HEK293T (cell line): ENCODE measurements at regions not wholly inside any gene's neighbourhood (a gene's known extent, or its start where the extent isn't known, plus 50 kb on each side); places are given as distances from the start of the nearest gene placed in this dataset.

ENCODE experiments used
- CTCF ChIA-PET: fragments of 350-600 bp; formaldehyde crosslinking; extraction: SDS; loops from one replicate; lab custom pipeline; 2021; ENCODE audit warnings: antibody characterized with exemption, inconsistent platforms; lab: Yijun Ruan, JAX
- POLR2A ChIA-PET: fragments of 350-600 bp; formaldehyde crosslinking; extraction: SDS; loops from one replicate; lab custom pipeline; 2020; ENCODE audit warnings: antibody characterized with exemption, inconsistent platforms; lab: Yijun Ruan, JAX
- DNase-seq: peaks from one replicate; pipeline ENCODE4 v3.0.0; 2012; ENCODE audit warnings: mixed read lengths; ENCODE audit errors: extremely low spot score
- ARNT ChIP-seq: fragments of 450-650 bp; IDR thresholded peaks from 2 replicates; pipeline ENCODE4 v1.6.1; 2017; ENCODE audit warnings: mild to moderate bottlenecking
- BHLHE40 ChIP-seq: fragments of 450-650 bp; IDR thresholded peaks from 2 replicates; pipeline ENCODE4 v1.6.1; 2016; ENCODE audit warnings: mild to moderate bottlenecking, moderate library complexity, borderline replicate concordance
- CTBP1 ChIP-seq: fragments of 450-650 bp; IDR thresholded peaks from 2 replicates; pipeline ENCODE4 v1.6.1; 2016; ENCODE audit warnings: borderline replicate concordance
- ELF4 ChIP-seq: fragments of 450-650 bp; IDR thresholded peaks from 2 replicates; pipeline ENCODE4 v1.6.1; 2017; ENCODE audit warnings: antibody characterized with exemption
- FOXA1 ChIP-seq: fragments of 450-650 bp; IDR thresholded peaks from 2 replicates; pipeline ENCODE4 v1.6.1; 2016; ENCODE audit warnings: mild to moderate bottlenecking
- FOXK2 ChIP-seq: fragments of 450-650 bp; IDR thresholded peaks from 2 replicates; pipeline ENCODE4 v1.6.1; 2016; ENCODE audit warnings: mild to moderate bottlenecking
- FOXM1 ChIP-seq: fragments of 450-650 bp; IDR thresholded peaks from 2 replicates; pipeline ENCODE4 v1.6.1; 2017; ENCODE audit warnings: mild to moderate bottlenecking, borderline replicate concordance
- HDGF ChIP-seq: fragments of 450-650 bp; IDR thresholded peaks from 2 replicates; pipeline ENCODE4 v1.6.1; 2017; ENCODE audit warnings: antibody characterized with exemption, borderline replicate concordance
- L3MBTL2 ChIP-seq: fragments of 450-650 bp; conservative IDR thresholded peaks from 2 replicates; pipeline ENCODE4 v1.6.1; 2016; ENCODE audit warnings: mild to moderate bottlenecking
- LEF1 ChIP-seq: fragments of 450-650 bp; IDR thresholded peaks from 2 replicates; pipeline ENCODE4 v1.6.1; 2017; ENCODE audit warnings: mild to moderate bottlenecking, borderline replicate concordance
- NFRKB ChIP-seq: fragments of 450-650 bp; IDR thresholded peaks from 2 replicates; pipeline ENCODE4 v1.6.1; 2016; ENCODE audit warnings: mild to moderate bottlenecking, moderate library complexity
- SP1 ChIP-seq: fragments of 450-650 bp; IDR thresholded peaks from 2 replicates; pipeline ENCODE4 v1.6.1; 2017
- SUZ12 ChIP-seq: fragments of 450-650 bp; IDR thresholded peaks from 2 replicates; pipeline ENCODE4 v1.6.1; 2016; ENCODE audit warnings: mild to moderate bottlenecking
- TARDBP ChIP-seq: fragments of 450-650 bp; IDR thresholded peaks from 2 replicates; pipeline ENCODE4 v1.6.1; 2016
- ZNF384 ChIP-seq: fragments of 450-650 bp; IDR thresholded peaks from 2 replicates; pipeline ENCODE4 v1.6.1; 2016
- TF ChIP-seq, protein P1 (sequence below): fragments of 450-650 bp; IDR thresholded peaks from 2 replicates; pipeline ENCODE4 v1.6.1; 2016

GRCh38 chr1:175857756-175858155, 114.4 kb upstream of the TNR start:
- no peak for DNase-seq
- TF ChIP-seq SP1, result no peak
- no peak for TF ChIP-seq ARNT
- no peak for TF ChIP-seq LEF1
- no peak for TF ChIP-seq ZNF384
- TF ChIP-seq, protein P1, sequence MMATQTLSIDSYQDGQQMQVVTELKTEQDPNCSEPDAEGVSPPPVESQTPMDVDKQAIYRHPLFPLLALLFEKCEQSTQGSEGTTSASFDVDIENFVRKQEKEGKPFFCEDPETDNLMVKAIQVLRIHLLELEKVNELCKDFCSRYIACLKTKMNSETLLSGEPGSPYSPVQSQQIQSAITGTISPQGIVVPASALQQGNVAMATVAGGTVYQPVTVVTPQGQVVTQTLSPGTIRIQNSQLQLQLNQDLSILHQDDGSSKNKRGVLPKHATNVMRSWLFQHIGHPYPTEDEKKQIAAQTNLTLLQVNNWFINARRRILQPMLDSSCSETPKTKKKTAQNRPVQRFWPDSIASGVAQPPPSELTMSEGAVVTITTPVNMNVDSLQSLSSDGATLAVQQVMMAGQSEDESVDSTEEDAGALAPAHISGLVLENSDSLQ, result no peak
- TF ChIP-seq ELF4, result no peak
- no peak for TF ChIP-seq L3MBTL2
- no peak for TF ChIP-seq SUZ12
- TF ChIP-seq FOXM1, result no peak
- TF ChIP-seq BHLHE40, result no peak
- no peak for TF ChIP-seq FOXA1
- TF ChIP-seq CTBP1, result no peak
- TF ChIP-seq TARDBP, result no peak
- TF ChIP-seq HDGF, result no peak
- TF ChIP-seq NFRKB, result no peak
- no peak for TF ChIP-seq FOXK2
- POLR2A ChIA-PET, result no interaction called here
- CTCF ChIA-PET, result interaction anchor here (0.6 to 1.1 kb wide), 4 partner anchors 11 to 615 kb away, joined by 3 to 4 read pairs (median 4); no protein-coding TSS in a partner anchor

DNA sequence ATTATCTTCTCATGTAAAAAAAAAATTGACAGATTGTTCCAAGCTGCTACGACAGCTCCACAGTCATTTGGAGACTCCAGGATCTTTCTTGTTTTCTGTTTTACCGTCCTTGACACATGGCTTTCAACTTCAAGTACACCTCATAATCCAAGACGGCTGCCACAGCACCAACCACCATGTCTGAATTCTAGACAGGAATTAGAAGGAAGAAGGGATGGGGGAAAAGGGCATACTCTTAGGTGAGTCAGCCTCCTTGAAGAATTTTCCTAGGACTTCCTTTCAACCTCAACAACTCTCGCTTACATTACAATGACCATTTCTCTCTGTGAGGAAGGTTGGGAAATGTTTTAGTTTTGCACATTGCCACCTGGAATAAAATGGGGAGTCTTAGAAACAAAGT, 110.3 kb upstream of the TNR start:
- TF ChIP-seq NFRKB (no peak), FOXA1 (no peak), CTBP1 (no peak), SUZ12 (no peak), L3MBTL2 (no peak), TARDBP (no peak), ELF4 (no peak), FOXK2 (no peak), HDGF (no peak), LEF1 (no peak), ARNT (no peak)
- TF ChIP-seq, protein P1, result no peak
- ChIA-PET CTCF (no interaction called here), POLR2A (no interaction called here)
- DNase-seq, result no peak

- CTCF ChIA-PET, result interaction anchor here (0.6 kb wide), 2 partner anchors 8 to 60 kb away, joined by 4 to 9 read pairs; no protein-coding TSS in a partner anchor
- POLR2A ChIA-PET, result interaction anchor here (0.7 kb wide), 1 partner anchor 201 kb away, joined by 3 read pairs; no protein-coding TSS in a partner anchor
- DNase-seq, result no peak
- TF ChIP-seq HDGF (no peak), CTBP1 (no peak), SUZ12 (no peak)
Observed at GRCh38 chr1:175851749-175852148, 108.4 kb upstream of the TNR start.

GRCh38 chr1:175848329-175848728, 104.9 kb upstream of the TNR start:
- CTCF ChIA-PET, result no interaction called here
- POLR2A ChIA-PET, result no interaction called here
- DNase-seq, result no peak
- TF ChIP-seq SUZ12 (no peak), CTBP1 (no peak), ARNT (no peak), BHLHE40 (no peak), FOXA1 (no peak), NFRKB (no peak), FOXK2 (no peak), HDGF (no peak), TARDBP (no peak), FOXM1 (no peak), SP1 (no peak), LEF1 (no peak), L3MBTL2 (no peak), ZNF384 (no peak), ELF4 (no peak)
- TF ChIP-seq, protein P1, result no peak

- ChIA-PET POLR2A (no interaction called here), CTCF (interaction anchor here (1.3 kb wide), 1 partner anchor 22 kb away, joined by 3 read pairs; no protein-coding TSS in a partner anchor)
- TF ChIP-seq SP1, result no peak
- no peak for TF ChIP-seq HDGF
- TF ChIP-seq NFRKB, result no peak
- no peak for TF ChIP-seq BHLHE40
- TF ChIP-seq ARNT, result no peak
- no peak for TF ChIP-seq FOXK2
- no peak for TF ChIP-seq LEF1
- TF ChIP-seq, protein P1, result no peak
- TF ChIP-seq FOXM1, result no peak
- no peak for TF ChIP-seq SUZ12
- TF ChIP-seq L3MBTL2, result no peak
- TF ChIP-seq TARDBP, result no peak
- no peak for TF ChIP-seq ELF4
- TF ChIP-seq CTBP1, result no peak
- TF ChIP-seq FOXA1, result no peak
- TF ChIP-seq ZNF384, result no peak
- DNase-seq, result no peak
Observed at GRCh38 chr1:175845985-175846384, 102.6 kb upstream of the TNR start.

GRCh38 chr1:175845338-175845737, 101.9 kb upstream of the TNR start:
- TF ChIP-seq, protein P1, result no peak
- TF ChIP-seq ZNF384 (no peak), FOXK2 (no peak), HDGF (no peak)
- POLR2A ChIA-PET, result no interaction called here
- DNase-seq, result no peak
- CTCF ChIA-PET, result no interaction called here
